Ovary (tissue), 3 donors: ENCODE measurements at regions not wholly inside any gene's neighbourhood (a gene's known extent, or its start where the extent isn't known, plus 50 kb on each side); places are given as distances from the start of the nearest gene placed in this dataset.
"Not testable (repeated sequence)": the region's sequence is repeated elsewhere in the genome, so short reads cannot be mapped to it uniquely, and the experiment has no call there.

Experiments used
- EP300 ChIP-seq: sonication (generic); formaldehyde crosslinking; IDR thresholded peaks from one replicate; pipeline ENCODE4 v1.6.1; 2017; ENCODE audit warnings: antibody characterized with exemption
- POLR2A ChIP-seq: fragments of 450-650 bp; IDR thresholded peaks from one replicate; pipeline ENCODE4 v1.6.1; 2017; ENCODE audit warnings: antibody characterized with exemption, mild to moderate bottlenecking, moderate library complexity
- TF ChIP-seq, protein P1 (sequence below), 3 donors: fragments of 450-650 bp in 2 of 3; fragments of 200-600 bp in 1 of 3; IDR thresholded peaks; one replicate each; pipeline versions ENCODE4 v1.5.1 to v1.8.0; 2016 to 2022; ENCODE audit warnings: antibody characterized with exemption in 3 of 3, mild to moderate bottlenecking in 1 of 3
- donor health status: DM: no; HTN: no; CAD: no.

DNA sequence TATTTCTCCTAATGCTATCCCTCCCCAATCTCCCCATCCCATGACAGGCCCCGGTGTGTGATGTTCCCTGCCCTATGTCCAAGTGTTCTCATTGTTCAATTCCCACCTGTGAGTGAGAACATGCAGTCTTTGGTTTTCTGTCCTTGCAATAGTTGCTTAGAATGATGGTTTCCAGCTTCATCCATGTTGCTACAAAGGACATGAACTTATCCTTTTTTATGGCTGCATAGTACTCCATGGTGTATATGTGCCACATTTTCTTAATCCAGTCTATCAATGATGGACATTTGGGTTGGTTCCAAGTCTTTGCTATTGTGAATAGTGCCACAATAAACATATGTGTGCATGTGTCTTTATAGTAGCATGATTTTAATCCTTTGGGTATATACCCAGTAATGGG lies 51.3 kb upstream of the RIOK2 start:
- TF ChIP-seq, protein P1, sequence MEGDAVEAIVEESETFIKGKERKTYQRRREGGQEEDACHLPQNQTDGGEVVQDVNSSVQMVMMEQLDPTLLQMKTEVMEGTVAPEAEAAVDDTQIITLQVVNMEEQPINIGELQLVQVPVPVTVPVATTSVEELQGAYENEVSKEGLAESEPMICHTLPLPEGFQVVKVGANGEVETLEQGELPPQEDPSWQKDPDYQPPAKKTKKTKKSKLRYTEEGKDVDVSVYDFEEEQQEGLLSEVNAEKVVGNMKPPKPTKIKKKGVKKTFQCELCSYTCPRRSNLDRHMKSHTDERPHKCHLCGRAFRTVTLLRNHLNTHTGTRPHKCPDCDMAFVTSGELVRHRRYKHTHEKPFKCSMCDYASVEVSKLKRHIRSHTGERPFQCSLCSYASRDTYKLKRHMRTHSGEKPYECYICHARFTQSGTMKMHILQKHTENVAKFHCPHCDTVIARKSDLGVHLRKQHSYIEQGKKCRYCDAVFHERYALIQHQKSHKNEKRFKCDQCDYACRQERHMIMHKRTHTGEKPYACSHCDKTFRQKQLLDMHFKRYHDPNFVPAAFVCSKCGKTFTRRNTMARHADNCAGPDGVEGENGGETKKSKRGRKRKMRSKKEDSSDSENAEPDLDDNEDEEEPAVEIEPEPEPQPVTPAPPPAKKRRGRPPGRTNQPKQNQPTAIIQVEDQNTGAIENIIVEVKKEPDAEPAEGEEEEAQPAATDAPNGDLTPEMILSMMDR (IDR thresholded peaks at IDR 0.05) = not testable (repeated sequence)
- TF ChIP-seq EP300, POLR2A: not testable (repeated sequence)
